Keratinocyte (primary cell): ENCODE measurements at regions not wholly inside any gene's neighbourhood (a gene's known extent, or its start where the extent isn't known, plus 50 kb on each side); places are given as distances from the start of the nearest gene placed in this dataset.
A peak's percentile ranks its signal among the peaks of the same experiment; 100 is the strongest.

ENCODE experiments used
- DNase-seq: peaks from one replicate; pipeline ENCODE4 v3.0.0-alpha.2; 2011; ENCODE audit warnings: low read depth, missing footprints, low spot score
- FAIRE-seq: peaks from 2 replicates; lab custom pipeline; 2011; peaks lifted over from hg19 to GRCh38; lab: Jason Lieb, UNC
- H2AFZ ChIP-seq: 2 replicates; pipeline ENCODE4 v1.6.0; 2012; ENCODE audit warnings: low read length, control low read depth, inconsistent platforms; ENCODE audit not compliant: control insufficient read depth
- H3K27ac ChIP-seq: 2 replicates; pipeline ENCODE4 v1.5.1; 2011; ENCODE audit warnings: low read length; ENCODE audit not compliant: control insufficient read depth, insufficient read depth
- H3K27me3 ChIP-seq: 3 replicates; pipeline ENCODE4 v1.6.0; 2011; ENCODE audit warnings: low read length; ENCODE audit not compliant: control insufficient read depth, insufficient read depth; ENCODE audit errors: extremely low read depth
- H3K36me3 ChIP-seq, 2 experiments: 2 replicates in 1 of 2; 3 replicates in 1 of 2; pipeline ENCODE4 v1.5.1; 2011; ENCODE audit warnings: low read length in 2 of 2, mild to moderate bottlenecking in 1 of 2; ENCODE audit not compliant: control insufficient read depth in 2 of 2, insufficient read depth in 2 of 2; ENCODE audit errors: extremely low read depth in 1 of 2
- H3K4me1 ChIP-seq: 3 replicates; pipeline ENCODE4 v1.5.1; 2011; ENCODE audit warnings: low read length; ENCODE audit not compliant: control insufficient read depth, insufficient read depth; ENCODE audit errors: extremely low read depth
- H3K4me2 ChIP-seq: 3 replicates; pipeline ENCODE4 v1.6.0; 2011; ENCODE audit warnings: low read depth, low read length; ENCODE audit not compliant: control insufficient read depth, insufficient read depth; ENCODE audit errors: extremely low read depth
- H3K4me3 ChIP-seq, 3 experiments: fragments of 200-600 bp in 1 of 3; sonication (generic) in 1 of 3; 2 replicates in 2 of 3; 3 replicates in 1 of 3; pipeline ENCODE4 v1.5.1; 2011 to 2016; ENCODE audit warnings: low read length in 3 of 3, mild to moderate bottlenecking in 3 of 3, control low read depth in 2 of 3, inconsistent platforms in 1 of 3, low read depth in 1 of 3, mixed read lengths in 1 of 3, mixed run types in 1 of 3, moderate library complexity in 1 of 3; ENCODE audit not compliant: control insufficient read depth in 2 of 3, insufficient read depth in 2 of 3; ENCODE audit errors: extremely low read depth in 1 of 3
- H3K79me2 ChIP-seq: 2 replicates; pipeline ENCODE4 v1.6.0; 2012; ENCODE audit warnings: low read length; ENCODE audit not compliant: control insufficient read depth, insufficient read depth
- H3K9ac ChIP-seq: 3 replicates; pipeline ENCODE4 v1.6.0; 2011; ENCODE audit warnings: low read length; ENCODE audit not compliant: control insufficient read depth, insufficient read depth; ENCODE audit errors: extremely low read depth
- H3K9me1 ChIP-seq: 3 replicates; pipeline ENCODE4 v1.6.0; 2011; ENCODE audit warnings: low read length; ENCODE audit not compliant: control insufficient read depth, insufficient read depth; ENCODE audit errors: extremely low read depth
- H3K9me3 ChIP-seq: 2 replicates; pipeline ENCODE4 v1.5.1; 2012; ENCODE audit warnings: low read depth, low read length; ENCODE audit not compliant: control insufficient read depth
- H4K20me1 ChIP-seq: 3 replicates; pipeline ENCODE4 v1.6.0; 2011; ENCODE audit warnings: low read length; ENCODE audit not compliant: control insufficient read depth, insufficient read depth; ENCODE audit errors: extremely low read depth
- CTCF ChIP-seq, 3 experiments: IDR thresholded peaks in 1 of 3; conservative IDR thresholded peaks in 1 of 3; optimal IDR thresholded peaks in 1 of 3; 2 replicates in 2 of 3; 3 replicates in 1 of 3; pipeline versions ENCODE3 to v1.5.1; 2011; ENCODE audit warnings: low read length in 3 of 3, mild to moderate bottlenecking in 3 of 3, moderate library complexity in 2 of 3, control low read depth in 1 of 3, inconsistent platforms in 1 of 3; ENCODE audit not compliant: insufficient read depth in 2 of 3; ENCODE audit errors: extremely low read depth in 1 of 3
- EZH2 ChIP-seq: IDR thresholded peaks from one replicate; pipeline ENCODE4 v1.6.1; 2012; ENCODE audit warnings: inconsistent platforms, mild to moderate bottlenecking, low read length, moderate library complexity
- dilution Hi-C: fragments of 300-500 bp; cut with MboI; formaldehyde crosslinking; loops from one replicate; pipeline ENCODE4 v1.7.0; 2020; ENCODE audit warnings: low sequenced_read_pairs; ENCODE audit not compliant: extremely low pct_ligation_motif_present

- Histone ChIP-seq H3K9ac (no peak overlapping the region), H3K4me2 (no peak overlapping the region), H3K4me3 (no peak overlapping the region), H3K9me3 (no peaks in the 10 kb centered on the region), H2AFZ (no peak overlapping the region), H3K9me1 (no peaks in the 10 kb centered on the region), H3K27ac (no peak overlapping the region), H3K4me1 (peaks cover 10% of the 10 kb centered on the region), H3K27me3 (no peaks in the 10 kb centered on the region), H4K20me1 (no peaks in the 10 kb centered on the region), H3K79me2 (no peaks in the 10 kb centered on the region), H3K36me3 (no peaks in the 10 kb centered on the region)
- FAIRE-seq (peak; percentile 20), DNase-seq (no peak)
- dilution Hi-C loops = no loop called here
- TF ChIP-seq EZH2 = no peak
- TF ChIP-seq CTCF (optimal IDR thresholded peaks at IDR 0.05 in 1 of 3, IDR thresholded peaks at IDR 0.05 in 1 of 3, conservative IDR thresholded peaks at IDR 0.05 in 1 of 3; ENCODE audit: extremely low read depth in 1 of 3, insufficient read depth in 2 of 3, low read length in 3 of 3) = no peak
These were observed 127.4 kb upstream of the ATP2B1 start for GRCh38 chr12:89836026-89836425.

DNA sequence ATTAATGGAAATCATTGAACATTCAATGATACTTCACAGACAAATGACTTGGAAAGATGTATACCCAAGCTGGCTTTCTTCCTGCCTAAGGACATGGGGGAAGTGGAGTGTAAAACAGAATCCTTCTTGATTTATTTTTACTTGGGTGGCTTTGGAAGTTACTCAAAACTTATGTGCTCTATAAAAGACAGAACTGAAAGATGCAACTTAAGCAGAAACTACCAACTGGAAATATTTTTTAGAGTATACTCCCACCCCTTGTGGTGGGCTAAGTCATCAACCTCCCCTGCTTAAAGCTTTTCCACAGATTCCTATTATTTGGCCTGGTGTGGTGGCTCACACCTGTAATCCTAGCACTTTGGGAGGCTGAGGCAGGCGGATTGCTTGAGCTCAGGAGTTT, 126.0 kb upstream of the ATP2B1 start:
- H3K27ac ChIP-seq = no peak overlapping the region
- FAIRE-seq (no peak), DNase-seq (no peak)
- no peak overlapping the region for H2AFZ ChIP-seq
- peaks cover 10% of the 10 kb centered on the region for H3K4me1 ChIP-seq
- dilution Hi-C loops = no loop called here
- H3K9ac ChIP-seq = no peak overlapping the region
- H3K4me3 ChIP-seq = no peak overlapping the region
- H3K9me1 ChIP-seq = no peaks in the 10 kb centered on the region
- no peaks in the 10 kb centered on the region for H3K27me3 ChIP-seq
- TF ChIP-seq EZH2 (no peak), CTCF (optimal IDR thresholded peaks at IDR 0.05 in 1 of 3, IDR thresholded peaks at IDR 0.05 in 1 of 3, conservative IDR thresholded peaks at IDR 0.05 in 1 of 3; ENCODE audit: extremely low read depth in 1 of 3, insufficient read depth in 2 of 3, low read length in 3 of 3) (no peak)
- H3K36me3 ChIP-seq = no peaks in the 10 kb centered on the region
- no peaks in the 10 kb centered on the region for H3K9me3 ChIP-seq
- H3K79me2 ChIP-seq = no peaks in the 10 kb centered on the region
- no peaks in the 10 kb centered on the region for H4K20me1 ChIP-seq
- no peak overlapping the region for H3K4me2 ChIP-seq
